HepG2 (cell line): ENCODE measurements at regions not wholly inside any gene's neighbourhood (a gene's known extent, or its start where the extent isn't known, plus 50 kb on each side); places are given as distances from the start of the nearest gene placed in this dataset.

Experiments used
- ATAC-seq: fragments of 200-7000 bp; cut with Tn5 transposase; 3 replicates; pipeline ENCODE4 v1.9.1; 2020; ENCODE audit warnings: mild to moderate bottlenecking, moderate library complexity
- BruUV-seq: library from RNA; stranded (reverse); fragments of 400-500 nt; replicated peaks from 2 replicates; lab custom pipeline; 2021; lab: Mats Ljungman, UMichigan
- CTCF ChIA-PET: fragments of 300-600 bp; formaldehyde crosslinking; extraction: SDS; loops from one replicate; lab custom pipeline; 2021; ENCODE audit warnings: low total read pairs, inconsistent platforms, low intra/inter-chr PET ratio; lab: Yijun Ruan, JAX
- POLR2A ChIA-PET: fragments of 350-600 bp; sonication (Branson Sonifier 250); formaldehyde crosslinking; loops from one replicate; lab custom pipeline; 2020; ENCODE audit warnings: antibody characterized with exemption, inconsistent platforms; lab: Yijun Ruan, JAX
- DNase-seq: peaks from one replicate; pipeline ENCODE4 v3.0.0-alpha.2; 2015; ENCODE audit warnings: low spot score
- FAIRE-seq: peaks from 3 replicates; lab custom pipeline; 2011; peaks lifted over from hg19 to GRCh38; lab: Jason Lieb, UNC
- H2AFZ ChIP-seq: one replicate; pipeline ENCODE4 v1.6.1; 2011; ENCODE audit warnings: low read length, inconsistent platforms
- H3K27ac ChIP-seq: fragments of 300-600 bp; 3 replicates; pipeline ENCODE4 v1.8.0; 2011; ENCODE audit warnings: mixed run types, mild to moderate bottlenecking, mixed read lengths, low read length, inconsistent platforms; ENCODE audit not compliant: insufficient read depth; ENCODE audit errors: extremely low read length
- H3K27me3 ChIP-seq, 2 experiments: fragments of 200-600 bp in 1 of 2; 2 replicates in 1 of 2; 3 replicates in 1 of 2; pipeline versions ENCODE4 v1.6.0 to v1.8.0; 2011; ENCODE audit warnings: low read length in 2 of 2, mild to moderate bottlenecking in 2 of 2, moderate library complexity in 2 of 2, inconsistent platforms in 1 of 2; ENCODE audit not compliant: insufficient read depth in 2 of 2, control insufficient read depth in 1 of 2
- H3K36me3 ChIP-seq, 2 experiments: fragments of 200-600 bp in 1 of 2; replicated peaks in 1 of 2; 2 replicates in 1 of 2; 3 replicates in 1 of 2; pipeline versions ENCODE4 v1.5.1 to v1.8.0; 2011; ENCODE audit warnings: low read length in 2 of 2, inconsistent platforms in 1 of 2; ENCODE audit not compliant: insufficient read depth in 2 of 2, control insufficient read depth in 1 of 2
- H3K4me1 ChIP-seq: 2 replicates; pipeline ENCODE4 v1.5.1; 2012; ENCODE audit warnings: low read length, inconsistent platforms; ENCODE audit not compliant: insufficient read depth
- H3K4me2 ChIP-seq: 2 replicates; pipeline ENCODE4 v1.6.0; 2011; ENCODE audit warnings: low read depth, low read length, inconsistent platforms
- H3K4me3 ChIP-seq, 3 experiments: fragments of 200-600 bp in 1 of 3; sonication (generic), shearing (Covaris generic) in 1 of 3; replicated peaks in 1 of 3; 2 replicates each; pipeline ENCODE4 v1.5.1; 2011 to 2016; ENCODE audit warnings: low read length in 3 of 3, inconsistent platforms in 2 of 3, low read depth in 2 of 3, mild to moderate bottlenecking in 2 of 3, control low read depth in 1 of 3, mixed read lengths in 1 of 3; ENCODE audit not compliant: insufficient read depth in 1 of 3
- H3K79me2 ChIP-seq: one replicate; pipeline ENCODE4 v1.6.1; 2011; ENCODE audit warnings: low read length, inconsistent platforms; ENCODE audit not compliant: insufficient read depth
- H3K9ac ChIP-seq: 2 replicates; pipeline ENCODE4 v1.6.0; 2011; ENCODE audit warnings: mild to moderate bottlenecking, low read depth, low read length, inconsistent platforms; ENCODE audit not compliant: insufficient read depth
- H3K9me3 ChIP-seq: 2 replicates; pipeline ENCODE4 v1.5.1; 2012; ENCODE audit warnings: mild to moderate bottlenecking, low read length
- H4K20me1 ChIP-seq: 2 replicates; pipeline ENCODE4 v1.6.0; 2011; ENCODE audit warnings: inconsistent platforms, mild to moderate bottlenecking, low read length, moderate library complexity; ENCODE audit not compliant: insufficient read depth
- CHD4 ChIP-seq: fragments of 200-600 bp; sonication (generic); IDR thresholded peaks from 2 replicates; pipeline ENCODE4 v1.7.0; 2017; ENCODE audit warnings: mild to moderate bottlenecking, low read length, borderline replicate concordance
- MATR3 ChIP-seq: sonication (generic); formaldehyde crosslinking; IDR thresholded peaks from 2 replicates; pipeline ENCODE4 v1.4.0; 2020; ENCODE audit warnings: missing genetic modification reagents
- MAX ChIP-seq: IDR thresholded peaks from 2 replicates; pipeline ENCODE4 v1.6.1; 2012; ENCODE audit warnings: inconsistent platforms
- MED1 ChIP-seq: sonication (generic); formaldehyde crosslinking; IDR thresholded peaks from 2 replicates; pipeline ENCODE4 v1.4.0; 2020; ENCODE audit warnings: missing genetic modification reagents
- MEIS2 ChIP-seq: sonication (generic); formaldehyde crosslinking; IDR thresholded peaks from 2 replicates; pipeline ENCODE4 v1.9.0; 2021; ENCODE audit warnings: mild to moderate bottlenecking, missing genetic modification reagents
- ZFP90 ChIP-seq: sonication (generic); formaldehyde crosslinking; IDR thresholded peaks from 2 replicates; pipeline ENCODE4 v1.8.0; 2022; ENCODE audit warnings: missing genetic modification reagents, mild to moderate bottlenecking, inconsistent platforms, borderline replicate concordance
- ZNF205 ChIP-seq: IDR thresholded peaks from 2 replicates; pipeline ENCODE4 v1.6.1; 2018; ENCODE audit warnings: missing biosample characterization, missing genetic modification reagents
- ZNF230 ChIP-seq: sonication (generic); formaldehyde crosslinking; IDR thresholded peaks from 2 replicates; pipeline ENCODE4 v1.4.0; 2020; ENCODE audit warnings: mild to moderate bottlenecking, missing genetic modification reagents
- ZNF512B ChIP-seq: sonication (generic); formaldehyde crosslinking; IDR thresholded peaks from 2 replicates; pipeline ENCODE4 v1.5.1; 2020; ENCODE audit warnings: missing genetic modification reagents, mild to moderate bottlenecking, borderline replicate concordance
- ZNF607 ChIP-seq: sonication (generic); formaldehyde crosslinking; IDR thresholded peaks from 2 replicates; pipeline ENCODE4 v1.5.1; 2020; ENCODE audit warnings: missing genetic modification reagents, mild to moderate bottlenecking, borderline replicate concordance
- ZNF773 ChIP-seq: sonication (generic); formaldehyde crosslinking; IDR thresholded peaks from 2 replicates; pipeline ENCODE4 v1.4.0; 2020; ENCODE audit warnings: missing genetic modification reagents, borderline replicate concordance
- ZNF782 ChIP-seq: sonication (generic); formaldehyde crosslinking; IDR thresholded peaks from 2 replicates; pipeline ENCODE4 v1.4.0; 2020; ENCODE audit warnings: missing genetic modification reagents, mild to moderate bottlenecking, borderline replicate concordance
- WGBS: methylation state at CpG from one replicate; pipeline ENCODE4 v1.1.6; 2017; ENCODE audit warnings: low lambda C conversion rate; 5-methylcytosine and 5-hydroxymethylcytosine counted together
- in situ Hi-C: cut with HindIII; loops from 2 replicates; pipeline ENCODE4 v1.10.0; 2017; ENCODE audit warnings: low pct_unique_long_range_greater_than_20kb; ENCODE audit not compliant: extremely low pct_ligation_motif_present
- intact Hi-C: fragments of 100-400 bp; cut with micrococcal nuclease; formaldehyde crosslinking; loops from one replicate; pipeline ENCODE4 v1.10.0; 2022; ENCODE audit not compliant: unreplicated experiment
- TF ChIP-seq, protein P1 (sequence below): sonication (generic); formaldehyde crosslinking; IDR thresholded peaks from 2 replicates; pipeline ENCODE4 v1.5.0; 2020; ENCODE audit warnings: missing genetic modification reagents

DNA sequence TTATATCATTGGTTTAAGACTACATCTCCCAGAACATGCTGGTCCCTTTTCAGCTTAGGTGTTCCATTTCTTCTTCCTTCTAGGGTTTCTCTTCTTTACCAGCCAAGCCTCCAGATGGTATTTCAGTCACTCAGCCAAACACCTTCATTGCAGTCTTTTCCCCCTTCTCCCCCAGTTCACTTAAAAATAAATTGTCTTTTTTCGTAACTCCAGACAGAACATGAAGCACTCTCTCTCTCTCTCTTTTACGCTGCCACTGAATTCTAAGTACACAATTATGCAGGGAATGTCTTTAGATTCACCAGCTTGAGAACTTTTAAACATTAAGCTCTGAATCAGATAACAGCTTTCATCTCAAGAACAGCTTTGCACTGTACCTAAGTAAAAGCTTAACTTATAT, 419.7 kb upstream of the BRINP1 start:
- no peaks in the 10 kb centered on the region for H3K9me3 ChIP-seq
- H3K27me3 ChIP-seq = no peaks in the 10 kb centered on the region
- BruUV-seq = no TSS peak
- no peak overlapping the region for H2AFZ ChIP-seq
- ATAC-seq (no peak), DNase-seq (no peak), FAIRE-seq (no peak)
- ChIA-PET POLR2A (no interaction called here), CTCF (no interaction called here)
- in situ Hi-C loops = no loop called here
- no peaks in the 10 kb centered on the region for H3K36me3 ChIP-seq
- H3K79me2 ChIP-seq = no peaks in the 10 kb centered on the region
- 4% methylated on average over 2 of the region's 2 CpGs for WGBS
- H3K27ac ChIP-seq = no peak overlapping the region
- H3K4me2 ChIP-seq = no peak overlapping the region
- no peak overlapping the region for H3K4me3 ChIP-seq
- no peaks in the 10 kb centered on the region for H4K20me1 ChIP-seq
- intact Hi-C loops = no loop called here
- H3K4me1 ChIP-seq = no peaks in the 10 kb centered on the region
- no peak overlapping the region for H3K9ac ChIP-seq
- TF ChIP-seq MAX = no peak

DNA sequence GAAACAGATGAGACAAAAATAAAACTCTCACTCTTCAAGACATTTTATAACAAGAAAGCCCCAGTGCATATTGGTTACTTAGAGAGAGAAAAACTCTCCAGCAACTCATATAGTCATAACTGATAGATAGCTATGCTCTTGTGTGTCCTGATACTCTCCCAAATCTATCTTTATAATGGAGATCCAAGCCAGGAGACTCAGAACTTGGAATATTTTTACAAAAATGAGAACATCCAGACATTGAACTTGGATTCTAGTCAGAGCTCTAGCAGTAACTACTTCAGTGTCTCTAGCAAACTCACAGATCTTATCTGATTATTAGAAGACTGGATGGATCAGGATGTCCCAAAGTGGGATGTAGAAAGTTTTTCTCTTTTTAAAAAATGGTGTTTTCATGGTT, 412.7 kb upstream of the BRINP1 start:
- no peak overlapping the region for H3K4me2 ChIP-seq
- POLR2A ChIA-PET = no interaction called here
- TF ChIP-seq ZFP90 (CRISPR knock-in tag) (no peak), ZNF230 (CRISPR knock-in tag) (no peak), MEIS2 (no peak), ZNF607 (CRISPR knock-in tag) (no peak), ZNF773 (no peak), ZNF205 (CRISPR knock-in tag) (no peak), ZNF512B (CRISPR knock-in tag) (no peak), MED1 (no peak), ZNF782 (CRISPR knock-in tag) (no peak), MATR3 (CRISPR knock-in tag) (no peak), CHD4 (no peak)
- TF ChIP-seq, protein P1, sequence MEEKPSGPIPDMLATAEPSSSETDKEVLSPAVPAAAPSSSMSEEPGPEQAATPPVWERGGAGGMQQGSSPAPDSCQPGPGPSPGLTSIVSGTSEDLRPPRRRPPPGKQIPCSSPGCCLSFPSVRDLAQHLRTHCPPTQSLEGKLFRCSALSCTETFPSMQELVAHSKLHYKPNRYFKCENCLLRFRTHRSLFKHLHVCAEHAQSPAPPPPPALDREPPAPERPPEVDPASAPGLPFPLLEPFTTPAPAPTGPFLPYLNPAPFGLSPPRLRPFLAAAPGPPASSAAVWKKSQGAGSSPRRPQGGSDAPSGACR = no peak
- TF ChIP-seq, all 625 proteins: peak for 0
- no peak for FAIRE-seq
- Histone ChIP-seq H3K9me3 (no peaks in the 10 kb centered on the region), H3K79me2 (no peaks in the 10 kb centered on the region), H2AFZ (no peak overlapping the region), H3K27me3 (no peaks in the 10 kb centered on the region), H3K4me3 (no peak overlapping the region), H3K36me3 (no peaks in the 10 kb centered on the region), H4K20me1 (no peaks in the 10 kb centered on the region), H3K27ac (no peak overlapping the region), H3K9ac (no peak overlapping the region), H3K4me1 (no peaks in the 10 kb centered on the region)
- no peak for ATAC-seq
- DNase-seq = no peak
- in situ Hi-C loops = no loop called here
- CTCF ChIA-PET = no interaction called here
- BruUV-seq = no TSS peak
- intact Hi-C loops = no loop called here
